ENCODE measurements at regions not wholly inside any gene's neighbourhood (a gene's known extent, or its start where the extent isn't known, plus 50 kb on each side); places are given as distances from the start of the nearest gene placed in this dataset.
"Not testable (repeated sequence)": the region's sequence is repeated elsewhere in the genome, so short reads cannot be mapped to it uniquely, and the experiment has no call there.

DNA sequence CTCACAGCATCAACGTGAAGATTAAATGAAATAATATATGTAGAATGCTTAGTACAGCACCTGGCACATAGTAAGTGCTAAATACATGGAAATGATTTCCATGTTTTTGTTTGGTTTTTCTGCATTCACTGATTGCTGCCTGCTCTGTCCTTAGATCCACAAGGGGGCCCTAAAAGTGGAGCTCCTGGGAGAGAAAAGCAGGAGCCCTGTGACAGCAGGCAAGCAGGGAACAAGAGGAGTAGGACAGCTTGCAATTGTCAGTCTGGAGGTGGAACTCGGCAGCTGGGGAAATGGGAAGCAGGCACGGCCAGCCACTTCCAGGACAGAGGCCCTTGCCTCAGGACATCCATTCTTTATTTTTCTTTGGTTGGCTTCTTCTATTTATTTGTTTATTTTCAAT lies 292.9 kb downstream of the BMP4 start:
- no peak for DNase-seq

- DNase-seq: no peak
Observed at GRCh38 chr14:53655080-53655785, 301.4 kb downstream of the BMP4 start.

GRCh38 chr14:53652068-53652467 lies 304.6 kb downstream of the BMP4 start:
- no peak for DNase-seq

GRCh38 chr14:53651096-53651740 lies 305.4 kb downstream of the BMP4 start:
- no peak for DNase-seq

GRCh38 chr14:53646925-53647324 lies 309.7 kb downstream of the BMP4 start:
- DNase-seq: no peak

DNA sequence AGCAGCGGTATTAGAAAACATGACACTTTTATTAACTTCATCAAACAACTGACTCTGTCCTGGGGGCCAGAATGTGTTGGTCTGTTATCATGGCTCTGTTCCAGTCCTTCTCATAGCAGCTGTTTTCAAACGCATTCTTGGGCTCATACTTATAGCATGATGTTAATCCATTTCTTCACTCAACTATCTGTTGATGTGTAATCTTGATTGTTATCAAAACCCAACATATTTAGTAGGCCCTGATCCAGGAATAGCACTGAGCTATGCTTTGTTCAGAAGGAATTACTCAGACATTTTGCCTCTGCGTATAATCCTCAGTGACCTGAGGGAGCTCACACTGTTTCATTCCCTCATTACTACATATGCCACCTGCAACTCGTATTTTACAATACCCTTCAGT lies 315.9 kb downstream of the BMP4 start:
- DNase-seq: no peak

DNA sequence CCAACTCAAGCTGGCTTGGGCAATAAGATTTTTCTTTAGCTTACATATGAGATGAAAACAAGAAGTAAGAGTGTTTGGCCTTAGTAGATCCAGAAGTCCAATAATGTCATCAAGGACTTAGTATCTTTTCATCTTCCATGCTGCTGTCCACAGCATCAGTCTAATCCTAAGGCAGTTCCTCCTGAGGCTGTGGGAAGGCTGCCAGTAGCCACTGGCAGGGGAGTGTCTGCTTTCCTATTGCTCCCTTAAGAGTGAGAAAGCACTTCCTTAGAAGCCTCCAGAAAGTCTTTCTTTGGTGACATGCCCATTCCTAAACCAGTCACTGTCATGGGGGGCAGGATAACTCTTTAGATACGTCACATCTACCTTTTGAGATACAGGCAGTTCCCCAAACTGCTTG lies 317.7 kb downstream of the BMP4 start:
- DNase-seq: no peak

DNA sequence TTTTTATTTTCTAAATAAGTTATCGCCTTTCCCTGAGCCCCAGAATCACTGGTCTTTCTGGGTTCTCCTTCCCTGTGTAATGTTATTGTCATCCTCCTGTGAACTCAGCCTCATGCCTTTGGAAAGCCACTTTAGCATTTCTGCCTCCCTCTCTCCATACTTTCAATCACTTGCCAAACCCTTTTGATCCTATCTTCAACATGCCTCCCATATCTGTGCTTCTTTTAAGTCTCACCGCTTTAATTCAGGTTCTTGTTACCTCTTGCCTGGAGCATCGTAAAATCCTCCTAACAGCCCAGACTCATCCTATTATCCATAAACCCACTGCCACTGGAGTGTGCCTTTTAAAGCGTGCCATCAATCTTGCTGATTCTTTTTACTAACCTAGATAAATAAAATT lies 321.8 kb downstream of the BMP4 start:
- no peak for DNase-seq

GRCh38 chr14:53630336-53630735 lies 326.3 kb downstream of the BMP4 start:
- peak; percentile 85 to 98 for DNase-seq

DNA sequence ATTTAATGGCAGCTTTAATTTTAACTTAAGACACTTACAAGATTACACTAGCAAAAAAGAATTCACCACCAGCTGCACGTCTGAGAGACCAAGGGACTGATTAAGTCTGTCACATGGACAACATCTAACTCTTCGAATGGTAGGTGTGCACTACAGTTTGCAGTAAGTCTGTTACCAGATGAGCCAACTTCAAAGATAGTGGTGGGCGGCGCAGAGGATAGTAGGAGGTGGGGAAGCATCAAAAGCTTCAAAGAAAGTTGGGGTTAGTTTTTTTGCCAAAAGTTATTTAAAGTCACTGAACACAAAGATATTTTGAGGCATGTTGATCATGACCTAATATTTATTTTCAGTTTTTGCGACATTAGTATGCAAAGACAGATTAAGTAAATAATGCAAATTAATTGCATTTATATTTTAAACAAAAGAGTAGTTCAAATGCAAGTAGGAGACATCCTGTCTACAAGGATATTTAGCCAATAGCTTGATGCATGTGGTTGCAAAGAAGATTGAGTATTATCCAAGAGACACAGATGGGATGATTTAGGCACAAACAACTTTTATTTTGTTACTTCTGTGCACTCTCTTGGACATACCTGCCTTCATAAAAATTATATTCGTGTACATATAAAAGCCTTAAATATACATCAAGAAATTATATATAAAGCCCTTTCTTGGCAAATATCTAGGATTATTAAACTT lies 327.7 kb downstream of the BMP4 start:
- DNase-seq: no peak

DNA sequence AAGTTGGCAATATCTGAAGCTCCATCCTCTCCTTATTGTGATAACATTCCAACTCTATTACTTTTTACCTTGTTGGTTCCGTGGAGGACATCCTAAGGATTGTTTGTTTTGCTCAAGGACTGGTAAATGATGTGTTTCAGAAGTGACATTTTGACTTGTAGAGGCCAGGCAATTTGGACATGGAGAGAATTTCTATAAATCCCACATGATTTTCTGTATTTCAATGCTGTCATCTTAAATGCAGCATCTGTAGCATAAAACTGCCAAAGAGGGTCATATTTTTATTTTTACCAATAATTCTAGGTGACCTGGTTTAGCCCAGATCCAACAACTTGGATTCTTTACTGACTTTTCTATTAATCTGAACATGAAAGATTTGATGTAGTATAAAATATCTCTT lies 328.4 kb downstream of the BMP4 start:
- DNase-seq: no peak

- no peak for DNase-seq
Observed at GRCh38 chr14:53626761-53627160, 329.9 kb downstream of the BMP4 start.

DNA sequence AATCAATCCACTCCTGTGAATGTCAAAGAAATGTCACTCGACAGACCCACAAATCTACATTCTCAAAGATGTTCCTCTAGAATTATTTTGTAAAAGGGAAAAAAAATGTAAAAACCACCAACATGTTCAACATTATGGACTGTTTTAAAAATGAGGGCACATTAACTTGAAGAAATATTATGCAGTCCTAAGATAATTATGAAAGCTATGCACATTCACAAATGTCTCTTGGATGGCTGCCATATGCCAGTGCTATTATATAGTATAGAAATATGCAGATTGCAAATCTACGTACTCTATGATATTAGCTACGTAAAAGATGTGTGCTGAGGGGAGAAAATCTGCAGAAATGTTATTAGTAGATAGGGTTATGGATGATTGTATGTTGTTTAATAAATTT lies 334.2 kb downstream of the BMP4 start:
- DNase-seq: no peak

DNA sequence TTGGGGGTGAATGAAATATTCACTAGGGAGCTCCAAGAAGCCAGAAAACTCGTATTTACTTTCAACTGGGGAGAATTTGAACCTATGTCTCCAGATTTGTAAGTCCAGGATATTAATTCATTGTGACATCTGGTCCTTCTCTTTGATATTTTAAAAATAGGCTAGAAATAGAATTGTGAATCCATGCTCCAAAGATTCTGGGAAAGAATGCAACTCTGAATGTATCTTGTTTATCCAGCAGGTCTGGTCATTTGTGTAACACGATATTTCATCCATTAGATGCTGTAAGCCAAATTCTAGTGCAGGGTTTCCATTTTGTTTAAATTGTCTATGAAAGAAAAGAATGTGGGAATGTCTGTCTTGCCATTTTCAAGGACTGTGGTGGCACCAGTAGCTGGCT lies 334.7 kb downstream of the BMP4 start:
- DNase-seq: no peak

DNA sequence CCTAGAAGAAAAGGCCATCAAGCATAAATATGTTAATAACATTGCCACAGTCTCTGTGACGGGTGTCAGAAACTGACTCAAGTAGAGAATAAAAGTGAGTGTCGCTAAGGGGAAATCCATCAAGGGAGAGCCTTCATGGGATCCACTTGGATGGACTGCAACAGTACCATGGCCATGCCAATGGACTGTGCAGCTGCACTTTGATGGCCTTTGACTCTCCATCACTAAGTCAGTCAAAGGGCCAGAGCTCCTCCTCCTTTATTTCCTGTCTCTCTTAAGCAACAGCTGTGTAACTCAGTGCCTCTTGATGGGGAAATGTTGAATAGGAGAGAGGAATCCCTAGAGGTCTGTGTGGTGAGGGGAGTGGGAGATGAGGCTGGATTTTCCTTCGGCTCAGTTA lies 335.2 kb downstream of the BMP4 start:
- no peak for DNase-seq

- DNase-seq: no peak
Observed at GRCh38 chr14:53620890-53621289, 335.7 kb downstream of the BMP4 start.

DNA sequence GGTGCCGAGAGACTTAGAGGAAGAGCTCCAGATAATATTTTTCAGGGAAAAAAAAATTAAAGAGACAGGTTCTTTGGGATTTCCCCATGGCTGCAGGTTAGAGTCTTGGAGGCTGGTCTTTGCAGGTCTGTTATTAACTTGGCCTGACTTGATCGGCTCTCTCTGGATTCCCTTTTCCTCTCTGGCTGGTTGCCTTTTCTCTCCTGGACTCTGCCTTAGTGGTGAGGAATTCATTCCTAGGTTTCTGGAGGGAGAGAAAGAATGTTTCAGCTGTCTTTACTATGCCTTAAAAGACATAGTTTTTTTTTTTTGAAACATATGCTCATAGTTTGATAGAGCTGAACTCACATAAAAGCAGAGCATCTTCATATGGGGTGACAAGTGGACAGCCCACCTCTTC lies 336.3 kb downstream of the BMP4 start:
- DNase-seq: no peak

DNA sequence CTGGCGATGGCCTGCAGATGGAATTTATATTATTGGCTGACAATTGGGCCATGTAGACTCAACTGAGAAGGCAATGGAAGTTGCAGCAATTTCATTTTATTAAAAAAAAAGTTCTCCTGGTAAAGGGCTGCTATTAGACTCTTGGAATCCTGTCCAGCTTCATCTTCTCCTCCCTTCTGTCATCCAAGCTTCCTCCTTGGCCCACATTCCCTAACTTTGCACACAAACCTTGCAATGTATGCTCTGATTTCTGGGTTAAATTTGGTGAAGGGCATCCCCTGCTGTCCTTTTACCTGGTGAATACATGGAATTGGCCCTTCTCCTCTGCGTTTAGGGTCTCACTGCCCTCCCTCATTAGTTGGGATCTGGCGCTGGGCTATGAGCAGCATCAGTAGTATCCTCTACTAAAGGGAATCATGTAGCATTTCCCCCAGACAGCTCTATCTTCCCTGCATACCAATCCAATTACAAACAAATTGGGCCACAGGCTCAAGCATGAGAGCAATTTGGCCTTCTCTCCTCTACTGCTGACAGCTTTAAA lies 336.9 kb downstream of the BMP4 start:
- DNase-seq: no peak

GRCh38 chr14:53616536-53616935 lies 340.1 kb downstream of the BMP4 start:
- DNase-seq: not testable (repeated sequence)

GRCh38 chr14:53615252-53615651 lies 341.4 kb downstream of the BMP4 start:
- DNase-seq: no peak

DNA sequence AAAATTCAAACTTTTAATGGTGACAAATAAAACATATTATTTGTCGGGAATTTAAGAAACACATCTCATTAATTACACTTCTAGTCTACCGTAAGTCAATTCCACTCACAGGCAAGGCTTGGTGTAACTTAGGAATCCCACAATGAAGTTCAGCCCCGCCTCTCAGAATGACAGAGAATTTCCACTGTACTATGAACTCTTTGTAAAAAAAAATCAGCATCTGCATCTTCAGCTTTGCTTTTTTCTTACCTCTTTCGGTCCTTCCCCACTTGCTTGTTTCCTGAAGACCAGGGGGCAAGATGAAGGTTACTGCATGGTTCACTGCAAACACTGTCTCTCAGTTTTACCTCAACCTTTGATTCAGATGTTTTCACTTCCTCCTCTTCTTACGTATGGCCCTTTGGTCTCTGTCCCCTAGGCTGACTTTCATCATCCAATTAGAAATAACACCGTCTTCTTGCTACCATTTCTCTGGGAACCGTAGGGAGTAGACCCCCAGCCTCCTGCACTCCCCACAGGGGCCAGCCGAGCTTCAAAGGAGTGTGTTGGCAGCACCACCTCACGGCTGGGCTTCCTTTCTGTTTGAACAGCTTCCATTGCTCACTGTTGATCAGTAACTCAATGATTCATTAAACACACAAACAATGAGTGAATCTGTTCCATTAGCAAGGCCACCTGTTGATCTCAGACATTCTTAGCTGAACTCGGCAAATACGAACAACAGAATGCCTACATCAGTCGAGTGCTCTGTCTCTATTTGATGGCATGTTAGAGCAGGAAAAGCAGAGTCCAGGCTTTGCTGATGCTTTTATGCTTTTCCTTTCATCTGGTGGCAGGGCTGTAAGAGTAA lies 343.0 kb downstream of the BMP4 start:
- peak in 1 of 2 experiments; percentile 61 for DNase-seq

DNA sequence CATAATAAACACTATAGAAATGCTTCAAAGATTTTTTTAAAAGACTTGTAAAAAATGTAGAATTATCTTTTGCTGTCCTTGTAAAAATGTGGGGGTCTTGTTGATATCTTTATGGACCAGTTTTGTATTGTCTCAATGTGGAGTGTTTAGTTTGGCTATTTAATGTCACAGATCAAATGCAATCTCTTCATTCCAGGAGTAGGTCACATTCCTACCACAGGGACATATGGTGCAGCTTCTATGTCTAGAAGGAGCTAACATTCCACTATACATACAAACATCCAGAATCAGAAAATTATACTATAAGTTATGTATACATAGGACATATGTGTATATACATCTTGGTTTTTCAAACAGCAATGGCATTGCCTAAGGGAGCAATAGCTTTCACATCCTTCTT lies 345.7 kb downstream of the BMP4 start:
- DNase-seq: no peak

- no peak for DNase-seq
Observed at GRCh38 chr14:53609009-53609408, 347.6 kb downstream of the BMP4 start.
